HG02623 (cell line): ENCODE measurements at regions not wholly inside any gene's neighbourhood (a gene's known extent, or its start where the extent isn't known, plus 50 kb on each side); places are given as distances from the start of the nearest gene placed in this dataset.

Source experiments
- ATAC-seq: cut with Tn5 transposase; IDR thresholded peaks from one replicate; pipeline ENCODE4 v1.9.1; 2021; ENCODE audit warnings: moderate library complexity; ENCODE audit not compliant: unreplicated experiment

- no peak for ATAC-seq
Observed at GRCh38 chr3:65044401-65044800, 356.6 kb upstream of the ADAMTS9 start.

- ATAC-seq: no peak
Observed at GRCh38 chr3:65042675-65043074, 354.9 kb upstream of the ADAMTS9 start.

GRCh38 chr3:65039754-65040210 lies 352.0 kb upstream of the ADAMTS9 start:
- no peak for ATAC-seq

GRCh38 chr3:65037861-65038260 lies 350.1 kb upstream of the ADAMTS9 start:
- no peak for ATAC-seq

GRCh38 chr3:65035246-65035645 lies 347.4 kb upstream of the ADAMTS9 start:
- no peak for ATAC-seq

- ATAC-seq: no peak
Observed at GRCh38 chr3:65033576-65033975, 345.8 kb upstream of the ADAMTS9 start.

GRCh38 chr3:65030847-65031463 lies 343.2 kb upstream of the ADAMTS9 start:
- ATAC-seq: no peak

GRCh38 chr3:65030014-65030627 lies 342.3 kb upstream of the ADAMTS9 start:
- ATAC-seq: no peak

GRCh38 chr3:65029130-65029529 lies 341.3 kb upstream of the ADAMTS9 start:
- no peak for ATAC-seq

- ATAC-seq: no peak
Observed at GRCh38 chr3:65028024-65028423, 340.2 kb upstream of the ADAMTS9 start.

GRCh38 chr3:65027335-65027734 lies 339.5 kb upstream of the ADAMTS9 start:
- ATAC-seq: no peak

- ATAC-seq: no peak
Observed at GRCh38 chr3:65026151-65026550, 338.4 kb upstream of the ADAMTS9 start.

- no peak for ATAC-seq
Observed at GRCh38 chr3:65024148-65024547, 336.3 kb upstream of the ADAMTS9 start.

- ATAC-seq: no peak
Observed at GRCh38 chr3:65020281-65021160, 332.7 kb upstream of the ADAMTS9 start.

GRCh38 chr3:65019443-65020055 lies 331.7 kb upstream of the ADAMTS9 start:
- no peak for ATAC-seq

- ATAC-seq: no peak
Observed at GRCh38 chr3:65018801-65019200, 331.0 kb upstream of the ADAMTS9 start.

- ATAC-seq: no peak
Observed at GRCh38 chr3:65017359-65017758, 329.6 kb upstream of the ADAMTS9 start.

GRCh38 chr3:65015711-65016110 lies 327.9 kb upstream of the ADAMTS9 start:
- no peak for ATAC-seq

- ATAC-seq: no peak
Observed at GRCh38 chr3:65013053-65013452, 325.3 kb upstream of the ADAMTS9 start.

- no peak for ATAC-seq
Observed at GRCh38 chr3:65006300-65006739, 318.5 kb upstream of the ADAMTS9 start.

- ATAC-seq: no peak
Observed at GRCh38 chr3:65005486-65005885, 317.7 kb upstream of the ADAMTS9 start.
